ENCODE measurements at regions not wholly inside any gene's neighbourhood (a gene's known extent, or its start where the extent isn't known, plus 50 kb on each side); places are given as distances from the start of the nearest gene placed in this dataset.

DNA sequence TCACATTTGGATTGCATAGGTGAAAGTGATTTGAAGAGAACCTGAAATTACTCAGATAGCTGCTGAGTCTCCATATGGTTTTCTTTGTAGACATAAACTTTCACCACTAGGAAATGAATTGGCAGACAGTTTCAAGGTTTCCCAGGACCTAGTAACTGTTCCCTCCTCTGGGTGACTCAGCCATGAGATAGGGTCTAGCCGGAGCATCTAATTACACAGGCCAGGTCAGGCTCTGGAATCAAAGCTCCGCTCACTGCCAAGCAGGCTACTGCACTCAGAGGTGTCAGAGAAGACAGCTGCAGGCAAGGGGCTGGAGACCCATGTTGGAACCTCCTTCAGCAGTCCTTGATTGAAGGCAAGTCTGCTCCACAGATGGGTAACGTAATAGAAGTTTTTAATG is 429.2 kb downstream of the TNS1 start:
- DNase-seq = no peak

- DNase-seq = no peak
These were observed 432.4 kb downstream of the TNS1 start for GRCh38 chr2:217570394-217570793.

GRCh38 chr2:217568289-217568971 is 434.4 kb downstream of the TNS1 start:
- no peak for DNase-seq

GRCh38 chr2:217563565-217563964 is 439.2 kb downstream of the TNS1 start:
- no peak for DNase-seq

DNA sequence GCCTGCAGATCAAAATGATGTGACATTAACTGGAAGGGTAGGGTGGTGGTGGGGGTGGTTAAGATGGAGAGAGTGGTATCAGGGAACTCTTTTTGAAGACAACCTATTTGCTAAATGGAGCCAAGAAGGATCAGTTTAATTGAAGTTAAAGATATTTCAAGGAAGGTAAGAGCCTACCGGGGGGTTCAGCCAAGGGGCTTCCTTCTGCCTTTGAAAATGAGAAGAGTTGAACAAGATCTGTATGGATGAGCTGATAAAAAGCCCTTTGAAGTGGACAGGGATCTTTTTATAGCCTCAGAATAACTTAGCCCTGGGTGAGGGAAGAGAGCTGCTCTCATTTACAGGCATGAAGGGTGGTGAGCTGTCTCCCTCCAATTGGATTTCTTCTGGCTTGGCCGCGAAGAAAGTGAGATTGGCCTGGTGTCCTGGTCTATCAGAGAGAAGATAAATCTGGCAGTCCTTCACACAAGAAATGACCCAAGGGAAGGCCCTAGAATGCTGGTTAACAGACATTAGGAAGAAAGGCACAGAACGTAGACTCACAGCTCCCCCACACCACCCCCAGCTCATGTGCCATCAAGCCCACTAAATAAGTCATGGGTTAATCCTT is 439.8 kb downstream of the TNS1 start:
- DNase-seq = no peak

GRCh38 chr2:217559084-217559483 is 443.7 kb downstream of the TNS1 start:
- DNase-seq = peak in 1 of 2 donors; percentile 20

DNA sequence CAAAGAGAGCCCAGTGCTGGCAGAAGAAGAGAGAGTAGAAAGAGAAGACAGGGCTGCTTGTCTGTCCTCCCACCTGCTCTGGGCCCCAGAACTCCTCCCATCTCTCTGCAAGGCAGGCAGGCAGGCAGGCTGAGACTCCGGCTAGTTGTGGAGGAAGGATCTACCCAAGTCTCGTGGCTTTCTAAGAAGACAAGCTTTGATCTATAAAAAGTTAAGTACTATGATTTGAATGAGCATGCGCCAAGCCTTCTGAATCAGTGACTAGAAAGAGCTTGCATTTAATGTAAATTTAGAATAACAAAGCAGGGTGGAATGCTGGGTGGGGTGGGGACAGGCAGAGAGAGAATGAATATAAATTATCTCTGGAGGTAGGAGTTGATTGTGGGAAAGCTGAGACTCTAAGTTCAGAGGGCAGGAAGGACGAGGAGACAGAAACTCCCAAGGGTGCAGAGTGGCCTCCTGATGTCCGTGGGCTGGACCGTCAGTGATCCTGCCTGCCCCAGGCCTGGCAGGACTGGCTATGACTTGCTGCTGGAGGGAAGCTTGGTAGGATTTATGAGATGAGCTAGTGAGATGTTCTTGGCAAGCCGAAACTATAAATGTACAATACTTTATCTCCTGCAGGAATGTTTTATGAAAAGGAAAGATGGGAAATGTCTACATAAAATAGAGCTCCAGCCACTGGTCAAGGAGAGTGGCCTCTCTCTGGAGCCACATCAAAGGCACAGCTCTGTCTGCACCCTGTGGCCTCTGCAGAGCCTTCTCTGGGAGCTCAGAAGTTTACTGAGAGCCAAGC is 447.5 kb downstream of the TNS1 start:
- DNase-seq = no peak

DNA sequence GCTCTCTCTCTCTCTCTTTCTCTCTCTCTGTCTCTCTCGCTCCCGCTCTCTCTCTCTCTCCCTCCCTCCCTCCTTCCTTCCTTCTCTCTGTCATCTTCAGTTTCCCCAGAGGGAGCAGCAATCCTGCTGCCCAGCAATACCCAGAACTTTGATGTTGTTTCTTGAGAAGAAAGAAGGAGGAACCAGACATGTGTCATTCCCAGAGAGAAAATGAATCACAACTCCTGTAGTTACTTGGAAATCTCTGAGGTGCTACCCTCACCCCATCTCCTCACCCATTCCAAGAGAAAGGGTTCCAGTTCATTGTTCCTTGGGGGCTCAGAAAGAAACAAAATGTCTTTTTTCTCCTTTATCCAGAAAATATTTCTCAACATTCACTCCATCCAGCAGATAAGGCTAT is 449.1 kb downstream of the TNS1 start:
- DNase-seq = no peak

- no peak for DNase-seq
These were observed 449.6 kb downstream of the TNS1 start for GRCh38 chr2:217553202-217553601.

DNA sequence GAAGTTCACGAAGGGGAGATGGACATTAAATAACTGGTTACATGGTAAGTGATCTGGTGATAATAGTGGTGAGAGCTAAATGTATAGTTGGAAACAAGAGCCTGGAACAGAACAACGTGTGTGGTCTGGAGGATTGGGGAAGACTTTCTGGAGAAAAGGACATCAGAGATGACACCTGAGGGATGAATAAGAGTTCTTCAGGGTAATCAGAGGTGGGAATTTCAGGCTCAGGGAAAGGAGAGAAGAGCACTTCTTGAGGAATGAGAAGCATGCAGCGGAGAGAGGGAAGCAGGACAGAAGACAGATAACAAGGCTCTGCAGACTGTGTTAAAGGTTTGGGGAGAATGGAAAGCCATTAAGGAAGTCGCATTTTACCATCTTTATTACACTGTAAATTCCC is 450.7 kb downstream of the TNS1 start:
- no peak for DNase-seq

GRCh38 chr2:217551252-217551899 is 451.4 kb downstream of the TNS1 start:
- no peak for DNase-seq

GRCh38 chr2:217539126-217539525 is 463.7 kb downstream of the TNS1 start:
- no peak for DNase-seq

DNA sequence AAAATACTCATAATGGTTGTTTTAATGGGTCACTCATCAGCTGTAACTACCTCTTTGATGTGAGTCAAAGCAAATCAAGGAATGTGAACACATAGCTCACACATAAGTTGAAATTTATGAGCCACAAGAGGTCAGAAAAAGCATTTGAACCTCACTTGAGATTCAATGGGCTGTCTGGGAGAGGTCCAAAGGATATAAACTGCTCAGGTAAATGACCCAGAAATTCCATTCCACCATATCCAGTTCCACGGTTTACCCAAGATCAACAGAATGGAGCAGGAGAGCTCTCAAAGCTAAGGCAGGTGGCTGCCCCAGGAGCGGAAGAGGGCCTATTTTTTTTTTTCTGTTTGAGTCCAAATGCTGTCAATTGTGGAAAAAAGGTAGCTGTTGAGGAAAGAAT is 464.1 kb downstream of the TNS1 start:
- no peak for DNase-seq

DNA sequence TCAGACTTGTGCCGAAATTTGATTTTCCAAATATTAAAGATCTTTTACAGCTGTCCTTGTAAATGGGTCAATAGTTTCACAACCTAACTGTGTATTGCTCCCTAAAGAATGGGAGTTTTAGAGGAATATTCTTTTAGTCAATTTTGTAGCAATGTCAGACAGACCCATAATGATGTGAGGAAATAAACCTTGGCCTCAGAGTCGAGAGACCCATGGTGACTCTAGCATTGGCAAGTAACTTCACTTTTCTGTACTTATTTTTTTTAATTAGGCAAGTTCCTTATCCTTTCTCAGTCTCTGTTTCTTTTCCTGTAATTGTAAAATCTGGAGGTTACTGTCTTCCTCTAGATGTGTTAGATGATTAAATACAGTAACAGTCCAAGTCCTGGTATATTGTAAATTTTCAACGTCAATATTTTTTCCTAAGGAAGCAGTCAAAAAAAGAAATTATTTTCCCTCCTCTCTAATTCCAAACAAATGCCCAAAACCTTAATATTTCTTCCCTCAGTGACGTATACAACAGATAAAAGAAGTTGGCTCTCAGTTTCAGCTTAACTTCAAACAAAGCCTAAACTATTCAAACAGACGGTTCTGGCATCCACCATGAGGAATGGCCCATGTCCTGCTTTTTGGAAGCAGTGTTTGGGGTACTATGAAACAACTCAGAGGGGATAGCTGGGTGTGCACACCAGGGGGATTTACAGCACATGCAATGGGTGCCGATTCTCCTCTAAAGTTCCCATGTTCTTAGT is 466.7 kb downstream of the TNS1 start:
- DNase-seq = no peak

- no peak for DNase-seq
These were observed 472.3 kb downstream of the TNS1 start for GRCh38 chr2:217530392-217531090.

GRCh38 chr2:217529271-217529670 is 473.5 kb downstream of the TNS1 start:
- no peak for DNase-seq

DNA sequence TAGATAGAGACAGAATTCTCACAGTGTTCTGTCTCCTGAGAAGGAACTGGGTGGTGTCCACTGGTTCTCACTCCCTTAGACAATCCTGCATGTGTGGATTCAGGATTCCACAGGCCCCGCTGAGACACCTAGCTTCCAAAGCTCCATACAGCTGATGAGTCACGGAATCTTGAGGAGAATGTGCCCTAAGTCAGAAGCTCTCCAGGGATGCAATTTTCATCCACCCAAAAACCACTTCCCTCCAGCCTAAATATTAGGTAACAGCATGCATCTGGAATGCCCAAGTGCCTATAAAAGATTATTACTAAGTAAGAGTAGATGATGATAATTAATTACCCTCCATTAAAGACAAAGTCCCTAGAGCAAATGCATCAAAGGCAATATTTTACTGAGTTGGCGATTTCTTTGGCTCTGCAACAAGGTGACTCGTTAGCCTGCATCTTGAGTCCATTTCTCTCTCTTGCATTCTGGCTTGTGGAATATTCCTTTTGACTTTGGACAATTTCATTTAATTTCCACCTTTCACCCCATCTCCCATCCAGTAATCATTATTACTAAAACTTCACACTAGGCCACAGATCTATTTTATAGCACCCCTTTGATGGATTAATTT is 475.1 kb downstream of the TNS1 start:
- no peak for DNase-seq

DNA sequence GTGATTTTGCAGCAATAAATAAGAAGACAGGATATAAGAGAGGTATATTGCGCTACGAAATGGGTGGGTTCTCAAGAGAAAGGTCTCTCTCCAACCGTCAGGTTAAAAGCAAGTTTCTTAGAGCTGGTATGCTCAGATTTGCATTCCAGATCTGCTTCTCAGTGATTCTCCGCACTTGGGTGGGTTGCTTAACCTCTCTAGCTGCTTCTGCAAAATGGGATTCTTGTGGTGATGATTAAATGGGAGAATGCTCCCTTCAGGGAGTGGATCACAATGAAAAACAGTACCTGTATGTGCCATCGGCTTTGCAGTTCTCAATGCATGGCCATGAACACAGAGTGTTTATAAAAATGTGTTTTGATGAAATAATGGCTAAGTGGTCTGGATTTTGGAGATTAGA is 477.7 kb downstream of the TNS1 start:
- no peak for DNase-seq

GRCh38 chr2:217523286-217523685 is 479.5 kb downstream of the TNS1 start:
- no peak for DNase-seq

- peak; percentile 22 to 72 for DNase-seq
These were observed 481.0 kb downstream of the TNS1 start for GRCh38 chr2:217521820-217522219.

DNA sequence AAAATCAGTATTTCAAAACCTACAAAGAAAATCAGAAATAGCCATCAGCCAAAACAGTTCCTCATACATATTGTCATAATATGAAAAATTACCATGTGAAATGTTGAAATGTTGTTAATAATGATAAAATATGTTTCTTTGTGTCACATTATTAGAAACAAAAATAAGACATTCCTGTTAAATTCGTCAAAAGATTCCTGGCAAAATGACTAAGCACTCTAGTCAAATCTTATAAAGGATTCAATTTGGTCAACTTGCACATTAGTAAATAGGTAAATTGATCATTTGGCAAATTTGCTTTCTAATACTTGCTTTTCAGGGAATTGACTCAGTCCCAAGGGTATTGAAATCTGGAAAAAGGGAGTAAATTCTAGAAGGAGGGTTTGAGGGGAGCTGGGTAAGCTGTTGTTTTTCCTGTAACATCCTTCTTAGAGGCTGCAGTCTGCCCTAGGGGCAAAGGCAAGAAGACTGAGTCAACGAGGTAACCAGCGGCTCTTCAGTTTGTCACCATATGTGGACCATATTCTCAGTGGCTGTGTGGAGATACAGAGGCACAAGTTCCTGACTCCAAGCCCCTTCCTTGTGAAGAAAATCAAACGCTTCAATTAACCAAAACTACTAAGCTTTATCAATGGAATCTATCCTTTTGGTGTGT is 482.3 kb downstream of the TNS1 start:
- no peak for DNase-seq

All from inflammatory macrophage (primary cell).